Lower leg skin (tissue), 3 donors: ENCODE measurements at regions not wholly inside any gene's neighbourhood (a gene's known extent, or its start where the extent isn't known, plus 50 kb on each side); places are given as distances from the start of the nearest gene placed in this dataset.

Experiments used
- CTCF ChIP-seq, 3 donors: fragments of 450-650 bp; IDR thresholded peaks; one replicate each; pipeline ENCODE4 v1.5.1; 2016; ENCODE audit warnings: antibody characterized with exemption in 3 of 3, mild to moderate bottlenecking in 3 of 3, moderate library complexity in 2 of 3
- POLR2A ChIP-seq, 2 donors: fragments of 450-650 bp; IDR thresholded peaks; one replicate each; pipeline ENCODE4 v1.6.1; 2016 to 2017; ENCODE audit warnings: antibody characterized with exemption in 2 of 2, mild to moderate bottlenecking in 1 of 2, moderate library complexity in 1 of 2

GRCh38 chr12:127688906-127689428, 578.0 kb upstream of the TMEM132C start:
- TF ChIP-seq CTCF (IDR thresholded peaks at IDR 0.05), result no peak
- TF ChIP-seq POLR2A (IDR thresholded peaks at IDR 0.05), result no peak
